Astrocyte (in vitro differentiated cells and primary cell): ENCODE measurements at regions not wholly inside any gene's neighbourhood (a gene's known extent, or its start where the extent isn't known, plus 50 kb on each side); places are given as distances from the start of the nearest gene placed in this dataset.

Source experiments
- DNase-seq: peaks from one replicate; pipeline ENCODE4 v3.0.0-alpha.2; 2010; ENCODE audit warnings: low read depth
- FAIRE-seq: peaks from 2 replicates; lab custom pipeline; 2011; peaks lifted over from hg19 to GRCh38; lab: Jason Lieb, UNC
- H2AFZ ChIP-seq: 2 replicates; pipeline ENCODE4 v1.6.0; 2012; ENCODE audit warnings: low read depth, low read length, inconsistent platforms
- H3K27ac ChIP-seq: 2 replicates; pipeline ENCODE4 v1.5.1; 2011; ENCODE audit warnings: low read depth, low read length, inconsistent platforms
- H3K27me3 ChIP-seq: 2 replicates; pipeline ENCODE4 v1.6.0; 2011; ENCODE audit warnings: low read length, inconsistent platforms; ENCODE audit not compliant: insufficient read depth
- H3K36me3 ChIP-seq: 2 replicates; pipeline ENCODE4 v1.5.1; 2011; ENCODE audit warnings: low read length, inconsistent platforms; ENCODE audit not compliant: insufficient read depth
- H3K4me1 ChIP-seq: 2 replicates; pipeline ENCODE4 v1.5.1; 2011; ENCODE audit warnings: low read length, inconsistent platforms; ENCODE audit not compliant: insufficient read depth
- H3K4me2 ChIP-seq: 2 replicates; pipeline ENCODE4 v1.6.0; 2012; ENCODE audit warnings: low read length, inconsistent platforms
- H3K4me3 ChIP-seq: 2 replicates; pipeline ENCODE4 v1.5.1; 2011; ENCODE audit warnings: low read depth, mild to moderate bottlenecking, low read length, inconsistent platforms; ENCODE audit not compliant: insufficient read depth
- H3K79me2 ChIP-seq: 2 replicates; pipeline ENCODE4 v1.6.0; 2012; ENCODE audit warnings: mild to moderate bottlenecking, low read length, inconsistent platforms; ENCODE audit not compliant: insufficient read depth
- H3K9ac ChIP-seq: 2 replicates; pipeline ENCODE4 v1.6.0; 2012; ENCODE audit warnings: mild to moderate bottlenecking, low read length, inconsistent platforms
- H3K9me3 ChIP-seq: 2 replicates; pipeline ENCODE4 v1.5.1; 2012; ENCODE audit warnings: low read depth, mild to moderate bottlenecking, low read length, inconsistent platforms; ENCODE audit not compliant: insufficient read depth
- H4K20me1 ChIP-seq: 2 replicates; pipeline ENCODE4 v1.6.0; 2012; ENCODE audit warnings: low read length, inconsistent platforms; ENCODE audit not compliant: insufficient read depth
- H3K27ac Mint-ChIP-seq: one replicate; pipeline ENCODE4 v1.8.0; 2021; ENCODE audit warnings: mild to moderate bottlenecking, mixed read lengths; ENCODE audit not compliant: unreplicated experiment
- H3K27me3 Mint-ChIP-seq: one replicate; pipeline ENCODE4 v1.8.0; 2021; ENCODE audit warnings: low read depth, mixed read lengths; ENCODE audit not compliant: unreplicated experiment
- H3K36me3 Mint-ChIP-seq: one replicate; pipeline ENCODE4 v1.8.0; 2021; ENCODE audit warnings: low read depth, mixed read lengths; ENCODE audit not compliant: unreplicated experiment
- H3K4me1 Mint-ChIP-seq: one replicate; pipeline ENCODE4 v1.8.0; 2021; ENCODE audit warnings: low read depth, mixed read lengths; ENCODE audit not compliant: unreplicated experiment
- H3K4me3 Mint-ChIP-seq: one replicate; pipeline ENCODE4 v1.8.0; 2021; ENCODE audit warnings: mild to moderate bottlenecking, moderate library complexity, mixed read lengths; ENCODE audit not compliant: unreplicated experiment
- H3K9me3 Mint-ChIP-seq: one replicate; pipeline ENCODE4 v1.8.0; 2021; ENCODE audit warnings: mild to moderate bottlenecking, mixed read lengths; ENCODE audit not compliant: unreplicated experiment
- EZH2 ChIP-seq: IDR thresholded peaks from 2 replicates; pipeline ENCODE4 v1.6.1; 2012; ENCODE audit warnings: mild to moderate bottlenecking, low read length, inconsistent platforms; ENCODE audit not compliant: insufficient read depth
- TF ChIP-seq, protein P1 (sequence below): IDR thresholded peaks from 2 replicates; pipeline ENCODE4 v1.5.1; 2011; ENCODE audit warnings: low read depth, mild to moderate bottlenecking, inconsistent platforms, low read length, moderate library complexity; ENCODE audit not compliant: insufficient read depth

DNA sequence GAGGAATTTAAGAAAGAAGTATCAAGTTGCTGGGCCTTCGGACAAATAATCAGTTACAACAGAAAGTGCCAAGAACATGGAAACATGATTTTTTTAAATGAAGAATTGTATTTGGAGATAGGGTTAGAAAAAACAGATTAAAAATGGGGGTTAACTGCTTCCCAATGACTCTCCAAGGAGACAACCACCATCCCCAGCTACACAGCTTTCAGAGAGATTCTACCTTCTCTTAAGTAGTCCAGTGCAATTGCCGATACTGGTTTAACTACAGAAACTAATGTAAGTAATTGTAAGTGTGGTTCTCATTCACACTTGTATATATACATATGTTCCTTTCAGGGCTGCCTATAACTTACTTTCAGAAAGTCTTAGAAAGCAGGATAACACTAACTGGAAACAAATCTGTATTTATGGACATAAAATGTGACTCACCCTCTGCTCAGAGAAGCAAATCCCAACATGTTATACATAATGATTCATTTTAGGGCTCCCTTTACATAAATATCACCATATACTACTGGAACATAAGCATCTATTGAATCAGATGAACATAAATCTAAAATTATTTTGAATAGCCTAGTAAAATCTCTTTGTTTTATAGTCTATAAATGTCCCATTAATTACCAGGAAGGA is 248.9 kb upstream of the UGT8 start:
- no peaks in the 10 kb centered on the region for H3K27me3 ChIP-seq
- Mint-ChIP-seq H3K27ac (peak overlapping the region; percentile 43), H3K4me3 (no peak overlapping the region), H3K27me3 (no peaks in the 10 kb centered on the region), H3K36me3 (peaks cover 19% of the 10 kb centered on the region), H3K4me1 (peaks cover 10% of the 10 kb centered on the region), H3K9me3 (peaks cover 5% of the 10 kb centered on the region)
- no peak for FAIRE-seq
- no peaks in the 10 kb centered on the region for H4K20me1 ChIP-seq
- peak overlapping the region; percentile 29 for H2AFZ ChIP-seq
- H3K79me2 ChIP-seq: peaks cover 2% of the 10 kb centered on the region
- no peak overlapping the region for H3K27ac ChIP-seq
- H3K4me3 ChIP-seq: no peak overlapping the region
- no peak overlapping the region for H3K9ac ChIP-seq
- no peaks in the 10 kb centered on the region for H3K9me3 ChIP-seq
- TF ChIP-seq EZH2: no peak
- TF ChIP-seq, protein P1, sequence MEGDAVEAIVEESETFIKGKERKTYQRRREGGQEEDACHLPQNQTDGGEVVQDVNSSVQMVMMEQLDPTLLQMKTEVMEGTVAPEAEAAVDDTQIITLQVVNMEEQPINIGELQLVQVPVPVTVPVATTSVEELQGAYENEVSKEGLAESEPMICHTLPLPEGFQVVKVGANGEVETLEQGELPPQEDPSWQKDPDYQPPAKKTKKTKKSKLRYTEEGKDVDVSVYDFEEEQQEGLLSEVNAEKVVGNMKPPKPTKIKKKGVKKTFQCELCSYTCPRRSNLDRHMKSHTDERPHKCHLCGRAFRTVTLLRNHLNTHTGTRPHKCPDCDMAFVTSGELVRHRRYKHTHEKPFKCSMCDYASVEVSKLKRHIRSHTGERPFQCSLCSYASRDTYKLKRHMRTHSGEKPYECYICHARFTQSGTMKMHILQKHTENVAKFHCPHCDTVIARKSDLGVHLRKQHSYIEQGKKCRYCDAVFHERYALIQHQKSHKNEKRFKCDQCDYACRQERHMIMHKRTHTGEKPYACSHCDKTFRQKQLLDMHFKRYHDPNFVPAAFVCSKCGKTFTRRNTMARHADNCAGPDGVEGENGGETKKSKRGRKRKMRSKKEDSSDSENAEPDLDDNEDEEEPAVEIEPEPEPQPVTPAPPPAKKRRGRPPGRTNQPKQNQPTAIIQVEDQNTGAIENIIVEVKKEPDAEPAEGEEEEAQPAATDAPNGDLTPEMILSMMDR: no peak
- no peaks in the 10 kb centered on the region for H3K4me1 ChIP-seq
- DNase-seq: peak; percentile 48
- H3K4me2 ChIP-seq: peak overlapping the region; percentile 21
- no peaks in the 10 kb centered on the region for H3K36me3 ChIP-seq

DNA sequence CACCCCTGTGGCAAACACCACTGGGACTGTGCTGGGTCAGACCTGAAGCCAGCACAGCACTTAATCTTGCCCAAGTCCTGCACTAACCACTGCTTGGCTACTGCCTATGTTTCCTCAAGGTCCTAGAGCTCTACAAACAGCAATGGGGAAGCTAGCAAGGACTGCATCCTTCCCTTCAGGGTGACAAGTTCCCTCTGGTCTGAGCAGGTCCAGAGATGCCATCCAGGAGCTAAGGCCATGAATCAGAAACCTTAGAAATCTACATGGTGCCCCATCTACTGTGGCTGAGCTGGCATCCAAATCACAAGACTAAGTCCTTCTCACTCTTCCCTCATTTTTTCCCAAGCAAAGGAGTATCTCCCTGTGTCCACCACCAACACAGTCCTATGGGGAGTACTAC is 239.7 kb upstream of the UGT8 start:
- Histone ChIP-seq H3K9me3 (no peaks in the 10 kb centered on the region), H3K27me3 (no peaks in the 10 kb centered on the region), H3K4me3 (no peak overlapping the region), H3K4me2 (no peak overlapping the region), H4K20me1 (no peaks in the 10 kb centered on the region), H3K4me1 (no peaks in the 10 kb centered on the region), H3K36me3 (no peaks in the 10 kb centered on the region), H3K9ac (no peak overlapping the region), H2AFZ (no peak overlapping the region), H3K79me2 (peaks cover 5% of the 10 kb centered on the region), H3K27ac (no peak overlapping the region)
- no peak for FAIRE-seq
- Mint-ChIP-seq H3K27ac (no peak overlapping the region), H3K27me3 (no peaks in the 10 kb centered on the region), H3K9me3 (peaks cover 4% of the 10 kb centered on the region), H3K4me3 (no peak overlapping the region), H3K4me1 (peaks cover 27% of the 10 kb centered on the region), H3K36me3 (peaks cover 20% of the 10 kb centered on the region)
- TF ChIP-seq EZH2: no peak
- TF ChIP-seq, protein P1: no peak
- DNase-seq: no peak

DNA sequence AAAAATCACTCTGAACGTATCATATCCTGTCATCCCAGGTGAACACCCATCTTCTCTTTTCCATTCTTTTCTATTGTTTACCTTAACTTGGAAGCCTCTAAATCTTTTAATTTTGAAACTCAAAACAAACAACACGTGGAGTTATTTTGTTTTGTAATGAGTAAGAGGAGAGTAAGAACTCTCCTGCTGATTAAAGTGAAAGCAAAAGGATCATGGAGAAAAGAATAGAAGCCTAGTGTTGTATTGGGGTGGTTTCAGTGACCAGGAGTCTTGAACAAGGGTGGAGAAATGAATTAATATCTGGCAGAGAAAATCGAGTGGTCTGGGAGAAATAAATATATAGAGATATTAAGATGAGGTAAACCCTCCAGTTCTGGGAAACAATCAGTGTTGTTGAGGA is 237.4 kb upstream of the UGT8 start:
- H3K4me2 ChIP-seq: peak overlapping the region; percentile 21
- H3K27me3 ChIP-seq: no peaks in the 10 kb centered on the region
- peaks cover 10% of the 10 kb centered on the region for H3K4me1 ChIP-seq
- no peaks in the 10 kb centered on the region for H3K9me3 ChIP-seq
- no peaks in the 10 kb centered on the region for H3K9me3 Mint-ChIP-seq
- TF ChIP-seq EZH2: no peak
- TF ChIP-seq, protein P1: no peak
- H3K36me3 ChIP-seq: no peaks in the 10 kb centered on the region
- H3K27ac ChIP-seq: no peak overlapping the region
- peak overlapping the region; percentile 70 for H3K4me3 Mint-ChIP-seq
- no peak overlapping the region for H3K4me3 ChIP-seq
- H3K27ac Mint-ChIP-seq: peak overlapping the region; percentile 85
- H3K79me2 ChIP-seq: peaks cover 5% of the 10 kb centered on the region
- peaks cover 11% of the 10 kb centered on the region for H3K36me3 Mint-ChIP-seq
- no peaks in the 10 kb centered on the region for H4K20me1 ChIP-seq
- no peak for DNase-seq
- peak; percentile 37 for FAIRE-seq
- no peak overlapping the region for H3K9ac ChIP-seq
- H3K27me3 Mint-ChIP-seq: no peaks in the 10 kb centered on the region
- H3K4me1 Mint-ChIP-seq: peaks cover 41% of the 10 kb centered on the region
- no peak overlapping the region for H2AFZ ChIP-seq
